DND-41 (cell line): ENCODE measurements at regions not wholly inside any gene's neighbourhood (a gene's known extent, or its start where the extent isn't known, plus 50 kb on each side); places are given as distances from the start of the nearest gene placed in this dataset.

ENCODE experiments used
- CTCF ChIP-seq: IDR thresholded peaks from 2 replicates; pipeline ENCODE4 v1.5.1; 2012; ENCODE audit warnings: borderline replicate concordance, low read length, moderate library complexity, mild to moderate bottlenecking; ENCODE audit not compliant: poor library complexity, severe bottlenecking; ENCODE audit errors: extremely low read depth
- EZH2 ChIP-seq: IDR thresholded peaks from 3 replicates; pipeline ENCODE4 v1.6.1; 2012; ENCODE audit warnings: borderline replicate concordance, low read depth, mild to moderate bottlenecking, moderate library complexity, low read length, inconsistent platforms; ENCODE audit not compliant: severe bottlenecking

DNA sequence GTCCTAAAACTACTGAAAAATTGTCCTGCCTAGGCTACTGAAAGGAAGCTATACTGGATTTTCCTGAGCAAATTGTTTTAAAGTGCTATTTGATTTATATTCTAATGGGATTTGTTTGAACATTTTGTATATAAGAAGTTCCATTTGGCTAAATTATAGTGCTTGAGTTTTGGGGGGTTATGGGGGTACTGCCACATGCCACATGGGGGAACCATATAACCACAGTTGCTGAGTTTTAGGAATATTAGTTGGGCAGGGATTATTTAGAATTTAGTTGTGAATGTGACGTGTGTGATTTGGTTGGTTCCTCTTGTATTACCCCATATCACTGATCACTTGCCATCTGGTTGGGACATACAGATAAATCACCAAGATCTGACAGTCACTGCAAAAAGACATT, 224.5 kb upstream of the TAPT1 start:
- peak; percentile 25 for TF ChIP-seq CTCF
- TF ChIP-seq EZH2, result no peak
